ENCODE measurements at regions not wholly inside any gene's neighbourhood (a gene's known extent, or its start where the extent isn't known, plus 50 kb on each side); places are given as distances from the start of the nearest gene placed in this dataset.
"Not testable (repeated sequence)": the region's sequence is repeated elsewhere in the genome, so short reads cannot be mapped to it uniquely, and the experiment has no call there.

GRCh38 chr20:36082315-36082915, 72.1 kb upstream of the EPB41L1 start:
- H3K4me1 Mint-ChIP-seq, result peaks cover 28% of the 10 kb centered on the region
- H3K9me3 ChIP-seq (replicated peaks in 1 of 2; ENCODE audit: control insufficient read depth in 1 of 2, insufficient read depth in 1 of 2, low read length in 2 of 2), result no peaks in the 10 kb centered on the region
- H3K4me3 Mint-ChIP-seq, result no peak overlapping the region
- no peaks in the 10 kb centered on the region for H3K36me3 Mint-ChIP-seq
- H3K79me2 ChIP-seq (ENCODE audit: insufficient read depth, low read length), result no peaks in the 10 kb centered on the region
- peaks cover 3 to 9% of the 10 kb centered on the region in 2 donors for H3K4me1 ChIP-seq (ENCODE audit: control insufficient read depth in 1 of 2, insufficient read depth in 2 of 2, low read length in 2 of 2)
- H3K27ac ChIP-seq (ENCODE audit: low read depth in 1 of 2, low read length in 2 of 2), result no peak overlapping the region
- no peak overlapping the region for H2AFZ ChIP-seq (ENCODE audit: insufficient read depth, low read depth, low read length, poor library complexity, severe bottlenecking)
- H3K27me3 ChIP-seq (ENCODE audit: control insufficient read depth in 2 of 2, insufficient read depth in 2 of 2, low read length in 2 of 2), result peaks cover 0 to 6% of the 10 kb centered on the region in 2 donors
- intact Hi-C loops (cut with micrococcal nuclease), result no loop called here
- H4K20me1 ChIP-seq (ENCODE audit: insufficient read depth, low read length), result no peaks in the 10 kb centered on the region
- H3K4me3 ChIP-seq (replicated peaks in 1 of 3; ENCODE audit: low read depth in 2 of 3, low read length in 3 of 3), result no peak overlapping the region
- no peak overlapping the region for H3K9ac ChIP-seq (ENCODE audit: insufficient read depth, low read length, poor library complexity, severe bottlenecking)
- 100% methylated on average over 3 of the region's 7 CpGs for WGBS (ENCODE audit: insufficient coverage)
- peaks cover 3 to 16% (median 8%) of the 10 kb centered on the region in 3 donors for H3K27me3 Mint-ChIP-seq (ENCODE audit: low read depth in 3 of 3)
- no peak overlapping the region for H3K27ac Mint-ChIP-seq
- no peak overlapping the region for H3K4me2 ChIP-seq (replicated peaks; ENCODE audit: extremely low read depth, low read length, poor library complexity, severe bottlenecking)
- H3K36me3 ChIP-seq (replicated peaks in 1 of 2; ENCODE audit: control insufficient read depth in 1 of 2, insufficient read depth in 2 of 2, low read length in 2 of 2), result no peaks in the 10 kb centered on the region
- H3K9me3 Mint-ChIP-seq, result peaks cover 0 to 4% (median 1%) of the 10 kb centered on the region in 7 donors
- TF ChIP-seq, protein P1, sequence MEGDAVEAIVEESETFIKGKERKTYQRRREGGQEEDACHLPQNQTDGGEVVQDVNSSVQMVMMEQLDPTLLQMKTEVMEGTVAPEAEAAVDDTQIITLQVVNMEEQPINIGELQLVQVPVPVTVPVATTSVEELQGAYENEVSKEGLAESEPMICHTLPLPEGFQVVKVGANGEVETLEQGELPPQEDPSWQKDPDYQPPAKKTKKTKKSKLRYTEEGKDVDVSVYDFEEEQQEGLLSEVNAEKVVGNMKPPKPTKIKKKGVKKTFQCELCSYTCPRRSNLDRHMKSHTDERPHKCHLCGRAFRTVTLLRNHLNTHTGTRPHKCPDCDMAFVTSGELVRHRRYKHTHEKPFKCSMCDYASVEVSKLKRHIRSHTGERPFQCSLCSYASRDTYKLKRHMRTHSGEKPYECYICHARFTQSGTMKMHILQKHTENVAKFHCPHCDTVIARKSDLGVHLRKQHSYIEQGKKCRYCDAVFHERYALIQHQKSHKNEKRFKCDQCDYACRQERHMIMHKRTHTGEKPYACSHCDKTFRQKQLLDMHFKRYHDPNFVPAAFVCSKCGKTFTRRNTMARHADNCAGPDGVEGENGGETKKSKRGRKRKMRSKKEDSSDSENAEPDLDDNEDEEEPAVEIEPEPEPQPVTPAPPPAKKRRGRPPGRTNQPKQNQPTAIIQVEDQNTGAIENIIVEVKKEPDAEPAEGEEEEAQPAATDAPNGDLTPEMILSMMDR (IDR thresholded peaks at IDR 0.05), result no peak
- DNase-seq, result no peak

GRCh38 chr20:36083200-36083599, 71.3 kb upstream of the EPB41L1 start:
- H3K36me3 ChIP-seq (replicated peaks in 1 of 2; ENCODE audit: control insufficient read depth in 1 of 2, insufficient read depth in 2 of 2, low read length in 2 of 2); H3K4me1 ChIP-seq (ENCODE audit: control insufficient read depth in 1 of 2, insufficient read depth in 2 of 2, low read length in 2 of 2); H3K27ac Mint-ChIP-seq; H3K9me3 ChIP-seq (replicated peaks in 1 of 2; ENCODE audit: control insufficient read depth in 1 of 2, insufficient read depth in 1 of 2, low read length in 2 of 2); H3K4me3 Mint-ChIP-seq; H2AFZ ChIP-seq (ENCODE audit: insufficient read depth, low read depth, low read length, poor library complexity, severe bottlenecking); H4K20me1 ChIP-seq (ENCODE audit: insufficient read depth, low read length); H3K27me3 ChIP-seq (ENCODE audit: control insufficient read depth in 2 of 2, insufficient read depth in 2 of 2, low read length in 2 of 2); H3K36me3 Mint-ChIP-seq; H3K9me3 Mint-ChIP-seq; H3K9ac ChIP-seq (ENCODE audit: insufficient read depth, low read length, poor library complexity, severe bottlenecking); DNase-seq; H3K79me2 ChIP-seq (ENCODE audit: insufficient read depth, low read length); H3K4me3 ChIP-seq (replicated peaks in 1 of 3; ENCODE audit: low read depth in 2 of 3, low read length in 3 of 3); H3K4me2 ChIP-seq (replicated peaks; ENCODE audit: extremely low read depth, low read length, poor library complexity, severe bottlenecking); intact Hi-C loops (cut with micrococcal nuclease); H3K27ac ChIP-seq (ENCODE audit: low read depth in 1 of 2, low read length in 2 of 2): not testable (repeated sequence)
- Mint-ChIP-seq H3K4me1 (peaks cover 26% of the 10 kb centered on the region), H3K27me3 (ENCODE audit: low read depth in 3 of 3) (peaks cover 11 to 15% (median 11%) of the 10 kb centered on the region in 3 donors)
- no CpG with 5 or more reads among the region's 4 CpGs for WGBS (ENCODE audit: insufficient coverage)

Measured in CD14-positive monocyte (primary cell).